K562 (cell line): ENCODE measurements at regions not wholly inside any gene's neighbourhood (a gene's known extent, or its start where the extent isn't known, plus 50 kb on each side); places are given as distances from the start of the nearest gene placed in this dataset.

Experiments used
- ATAC-seq: fragments of 200-7000 bp; cut with Tn5 transposase; 3 replicates; pipeline ENCODE4 v1.9.1; 2020; ENCODE audit warnings: moderate library complexity
- BruUV-seq: library from RNA; stranded (reverse); fragments of 400-500 nt; replicated peaks from 2 replicates; lab custom pipeline; 2021; lab: Mats Ljungman, UMichigan
- CTCF ChIA-PET: fragments of 300-600 bp; formaldehyde crosslinking; extraction: SDS; loops from one replicate; lab custom pipeline; 2021; ENCODE audit warnings: low intra/inter-chr PET ratio; lab: Yijun Ruan, JAX
- POLR2A ChIA-PET: fragments of 300-600, 350-650 bp; sonication (Branson Sonifier 250); formaldehyde crosslinking; extraction: SDS; loops from one replicate; lab custom pipeline; 2021; ENCODE audit warnings: antibody characterized with exemption, inconsistent platforms; lab: Yijun Ruan, JAX
- DNase-seq, 4 experiments: peaks; one replicate each; pipeline versions ENCODE4 v3.0.0 to v3.0.0-alpha.2; 2011 to 2018; ENCODE audit warnings: low spot score in 3 of 4, mixed read lengths in 3 of 4; ENCODE audit errors: extremely low read depth in 1 of 4
- FAIRE-seq: peaks from 2 replicates; lab custom pipeline; 2011; peaks lifted over from hg19 to GRCh38; lab: Jason Lieb, UNC
- H2AFZ ChIP-seq: 2 replicates; pipeline ENCODE4 v1.6.0; 2011; ENCODE audit warnings: low read depth, low read length, control low read depth, inconsistent platforms
- H3K27ac ChIP-seq: fragments of 200-600 bp; 3 replicates; pipeline ENCODE4 v1.8.0; 2011; ENCODE audit warnings: low read depth, mild to moderate bottlenecking, control low read depth, inconsistent platforms, low read length, moderate library complexity, mixed read lengths; ENCODE audit errors: extremely low read depth
- H3K27me3 ChIP-seq, 2 experiments: fragments of 300-600 bp in 1 of 2; 2 replicates in 1 of 2; 3 replicates in 1 of 2; pipeline versions ENCODE4 v1.6.0 to v1.8.0; 2011; ENCODE audit warnings: inconsistent platforms in 2 of 2, low read length in 2 of 2, mild to moderate bottlenecking in 1 of 2, mixed read lengths in 1 of 2, moderate library complexity in 1 of 2; ENCODE audit not compliant: control insufficient read depth in 2 of 2, insufficient read depth in 2 of 2
- H3K36me3 ChIP-seq: fragments of 300-600 bp; 3 replicates; pipeline ENCODE4 v1.8.0; 2011; ENCODE audit warnings: mild to moderate bottlenecking, low read length, inconsistent platforms; ENCODE audit not compliant: control insufficient read depth, insufficient read depth
- H3K4me1 ChIP-seq, 2 experiments: fragments of 200-600 bp in 1 of 2; replicated peaks in 1 of 2; 2 replicates in 1 of 2; 3 replicates in 1 of 2; pipeline versions ENCODE4 v1.5.1 to v1.8.0; 2011; ENCODE audit warnings: inconsistent platforms in 2 of 2, low read length in 2 of 2, mild to moderate bottlenecking in 1 of 2, mixed read lengths in 1 of 2, moderate library complexity in 1 of 2; ENCODE audit not compliant: control insufficient read depth in 2 of 2, insufficient read depth in 2 of 2
- H3K4me2 ChIP-seq: 2 replicates; pipeline ENCODE4 v1.6.1; 2011; ENCODE audit warnings: low read length, control low read depth, inconsistent platforms, mixed read lengths; ENCODE audit not compliant: insufficient read depth
- H3K4me3 ChIP-seq: fragments of 200-600 bp; sonication (generic), shearing (Covaris generic); 2 replicates; pipeline ENCODE4 v1.5.1; 2016; ENCODE audit warnings: control low read depth, inconsistent platforms
- H3K79me2 ChIP-seq: fragments of 200-600 bp; 3 replicates; pipeline ENCODE4 v1.8.0; 2011; ENCODE audit warnings: low read length, inconsistent platforms; ENCODE audit not compliant: control insufficient read depth, insufficient read depth
- H3K9ac ChIP-seq, 2 experiments: 2 replicates each; pipeline versions ENCODE4 v1.6.0 to v1.6.1; 2011; ENCODE audit warnings: low read depth in 2 of 2, low read length in 2 of 2, control low read depth in 1 of 2, inconsistent platforms in 1 of 2, mild to moderate bottlenecking in 1 of 2, mixed read lengths in 1 of 2; ENCODE audit not compliant: insufficient read depth in 1 of 2
- H3K9me1 ChIP-seq: one replicate; pipeline ENCODE4 v1.6.0; 2011; ENCODE audit warnings: inconsistent platforms, mild to moderate bottlenecking, low read length, moderate library complexity; ENCODE audit not compliant: control insufficient read depth, insufficient read depth
- H3K9me3 ChIP-seq: replicated peaks from 2 replicates; pipeline ENCODE4 v1.5.1; 2011; ENCODE audit warnings: low read depth, low read length, inconsistent platforms; ENCODE audit not compliant: control insufficient read depth, insufficient read depth
- H4K20me1 ChIP-seq: replicated peaks from 2 replicates; pipeline ENCODE4 v1.6.1; 2011; ENCODE audit warnings: low read length, inconsistent platforms, mixed read lengths; ENCODE audit not compliant: control insufficient read depth, insufficient read depth
- ARID1B ChIP-seq: fragments of 450-650 bp; IDR thresholded peaks from 2 replicates; pipeline ENCODE4 v1.6.1; 2016; ENCODE audit warnings: antibody characterized with exemption, mild to moderate bottlenecking, inconsistent platforms
- CCAR2 ChIP-seq: fragments of 200-400 bp; formaldehyde crosslinking; IDR thresholded peaks from 2 replicates; pipeline ENCODE4 v1.6.1; 2017; ENCODE audit warnings: mild to moderate bottlenecking, low read depth, low read length
- DDX20 ChIP-seq: fragments of 450-650 bp; IDR thresholded peaks from 2 replicates; pipeline ENCODE4 v1.6.1; 2016; ENCODE audit warnings: missing genetic modification characterization, low read depth, mild to moderate bottlenecking, missing compliant biosample characterization, moderate library complexity
- GABPA ChIP-seq: fragments of 200-800 bp; sonication (Bioruptor generic); conservative IDR thresholded peaks from 2 replicates; pipeline ENCODE4 v1.6.1; 2016; ENCODE audit warnings: low read depth, missing genetic modification characterization, missing compliant biosample characterization
- KAT2B ChIP-seq: IDR thresholded peaks from one replicate; pipeline ENCODE4 v1.6.1; 2012; ENCODE audit warnings: low read depth, mild to moderate bottlenecking, control low read depth, inconsistent platforms, low read length, moderate library complexity
- KDM4B ChIP-seq, 2 experiments: fragments of 450-650 bp in 1 of 2; sonication (generic) in 1 of 2; IDR thresholded peaks; 2 replicates each; pipeline ENCODE4 v1.6.1; 2016 to 2017; ENCODE audit warnings: borderline replicate concordance in 2 of 2, antibody characterized with exemption in 1 of 2, low read depth in 1 of 2, mild to moderate bottlenecking in 1 of 2
- MLLT1 ChIP-seq, 2 experiments: fragments of 450-650 bp; IDR thresholded peaks; 2 replicates each; pipeline ENCODE4 v1.6.1; 2016
- NFE2L1 ChIP-seq: fragments of 450-650 bp; IDR thresholded peaks from 2 replicates; pipeline ENCODE4 v1.6.1; 2016; ENCODE audit warnings: missing genetic modification characterization, low read depth, mild to moderate bottlenecking, missing compliant biosample characterization, moderate library complexity, borderline replicate concordance
- SMAD1 ChIP-seq: fragments of 150-350 bp; IDR thresholded peaks from 2 replicates; pipeline ENCODE4 v1.6.1; 2014; ENCODE audit warnings: low read length, low read depth; ENCODE audit not compliant: partially characterized antibody
- TCF7L2 ChIP-seq: fragments of 150-350 bp; IDR thresholded peaks from 2 replicates; pipeline ENCODE4 v1.6.1; 2016; ENCODE audit warnings: low read depth, mild to moderate bottlenecking, low read length, moderate library complexity
- U2AF1 ChIP-seq: fragments of 200-400 bp; formaldehyde crosslinking; optimal IDR thresholded peaks from 2 replicates; pipeline ENCODE3; 2017; ENCODE audit warnings: mild to moderate bottlenecking, low read depth, low read length, moderate library complexity
- USF2 ChIP-seq: sonication (generic); formaldehyde crosslinking; IDR thresholded peaks from 2 replicates; pipeline ENCODE4 v1.5.0; 2020; ENCODE audit warnings: missing genetic modification reagents
- ZHX1 ChIP-seq: fragments of 150-350 bp; conservative IDR thresholded peaks from 2 replicates; pipeline ENCODE4 v1.6.1; 2014; ENCODE audit warnings: low read length
- ZNF3 ChIP-seq: fragments of 250-450 bp; sonication (Bioruptor Pico); IDR thresholded peaks from 2 replicates; pipeline ENCODE4 v1.5.0; 2021; ENCODE audit warnings: mild to moderate bottlenecking, moderate library complexity
- ZNF518B ChIP-seq: fragments of 250-450 bp; sonication (Bioruptor Pico); IDR thresholded peaks from 2 replicates; pipeline ENCODE4 v1.5.0; 2021; ENCODE audit warnings: mild to moderate bottlenecking, moderate library complexity
- ZSCAN29 ChIP-seq: fragments of 450-650 bp; IDR thresholded peaks from 2 replicates; pipeline ENCODE4 v1.6.1; 2017
- WGBS: fragments of 100-300 bp; shearing (Covaris generic); methylation state at CpG from one replicate; pipeline ENCODE4 v1.1.6; 2016; ENCODE audit warnings: low coverage, mixed read lengths; ENCODE audit not compliant: insufficient coverage; ENCODE audit errors: missing lambda C conversion rate; 5-methylcytosine and 5-hydroxymethylcytosine counted together
- in situ Hi-C: fragments of 300-500 bp; cut with MboI; formaldehyde crosslinking; loops from 4 replicates; pipeline ENCODE4 v1.15.0; 2018; ENCODE audit warnings: inconsistent platforms, mixed read lengths
- intact Hi-C: fragments of 100-400 bp; cut with micrococcal nuclease; formaldehyde crosslinking; loops from 2 replicates; pipeline ENCODE4 v1.14.2; 2022

- H4K20me1 ChIP-seq, result no peaks in the 10 kb centered on the region
- H3K4me1 ChIP-seq, result no peaks in the 10 kb centered on the region
- ATAC-seq, result no peak
- no peaks in the 10 kb centered on the region for H3K9me3 ChIP-seq
- H3K4me3 ChIP-seq, result no peak overlapping the region
- no peak overlapping the region for H2AFZ ChIP-seq
- ChIA-PET POLR2A (no interaction called here), CTCF (no interaction called here)
- no peaks in the 10 kb centered on the region for H3K27me3 ChIP-seq
- FAIRE-seq, result no peak
- in situ Hi-C loops (no loop called here), intact Hi-C loops (no loop called here)
- no peaks in the 10 kb centered on the region for H3K79me2 ChIP-seq
- H3K9me1 ChIP-seq, result no peaks in the 10 kb centered on the region
- H3K27ac ChIP-seq, result no peak overlapping the region
- H3K4me2 ChIP-seq, result no peak overlapping the region
- H3K36me3 ChIP-seq, result no peaks in the 10 kb centered on the region
- H3K9ac ChIP-seq, result no peak overlapping the region
- no TSS peak for BruUV-seq
- no peak for DNase-seq
- 0% methylated on average over 2 of the region's 2 CpGs for WGBS
- TF ChIP-seq DDX20 (tag) (no peak), KAT2B (no peak), ZSCAN29 (no peak), KDM4B (IDR thresholded peaks at IDR 0.05; ENCODE audit: borderline replicate concordance in 2 of 2, low read depth in 1 of 2) (no peak), ARID1B (no peak), USF2 (no peak), ZNF3 (CRISPR knock-in tag) (no peak), SMAD1 (no peak), TCF7L2 (no peak), ZNF518B (no peak), ZHX1 (no peak), NFE2L1 (no peak), U2AF1 (no peak), GABPA (no peak), CCAR2 (no peak), MLLT1 (IDR thresholded peaks at IDR 0.05) (no peak)
These were observed 718.1 kb downstream of the SMARCA1 start for GRCh38 chrX:128805236-128805635.
